C4-2B (cell line): ENCODE measurements at regions not wholly inside any gene's neighbourhood (a gene's known extent, or its start where the extent isn't known, plus 50 kb on each side); places are given as distances from the start of the nearest gene placed in this dataset.

Source experiments
- CTCF ChIP-seq: fragments of 450-650 bp; conservative IDR thresholded peaks from 2 replicates; pipeline ENCODE4 v1.5.1; 2017; ENCODE audit warnings: mild to moderate bottlenecking
- ZFX ChIP-seq: fragments of 450-650 bp; IDR thresholded peaks from 2 replicates; pipeline ENCODE4 v1.6.1; 2017

DNA sequence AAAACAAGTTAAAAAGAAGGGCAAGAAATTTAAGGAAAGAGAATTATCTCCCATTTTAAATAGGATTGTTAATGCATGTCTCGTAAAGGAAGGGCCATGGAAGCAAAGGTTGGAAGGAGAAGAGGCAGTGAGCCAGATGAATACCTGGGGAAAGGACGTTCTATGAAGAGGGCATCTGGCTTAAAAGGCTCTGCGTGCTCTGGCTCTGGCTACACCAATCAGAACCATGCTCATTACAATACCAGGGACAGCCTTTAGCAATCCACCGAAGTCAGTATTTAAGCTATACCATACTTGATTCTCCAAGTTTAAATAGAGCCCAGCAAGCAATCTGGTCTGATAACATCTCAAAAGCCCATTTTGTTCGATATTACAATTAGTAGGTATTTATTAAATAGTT, 58.5 kb upstream of the C1orf87 start:
- TF ChIP-seq CTCF (no peak), ZFX (no peak)
